ENCODE measurements at regions not wholly inside any gene's neighbourhood (a gene's known extent, or its start where the extent isn't known, plus 50 kb on each side); places are given as distances from the start of the nearest gene placed in this dataset.

GRCh38 chr1:91583326-91583755, 82.7 kb downstream of the CDC7 start:
- H3K9me3 ChIP-seq (ENCODE audit: control insufficient read depth, low read depth, low read length): no peaks in the 10 kb centered on the region
- H3K4me2 ChIP-seq (ENCODE audit: control insufficient read depth, extremely low read depth, insufficient read depth, low read depth, low read length): no peak overlapping the region
- H3K9ac ChIP-seq (ENCODE audit: control insufficient read depth, extremely low read depth, insufficient read depth, low read length): peak overlapping the region; percentile 4
- no peaks in the 10 kb centered on the region for H3K36me3 ChIP-seq (ENCODE audit: control insufficient read depth in 2 of 2, extremely low read depth in 1 of 2, insufficient read depth in 2 of 2, low read length in 2 of 2)
- H3K27ac ChIP-seq (ENCODE audit: control insufficient read depth, insufficient read depth, low read length): peak overlapping the region; percentile 33
- no peaks in the 10 kb centered on the region for H3K27me3 ChIP-seq (ENCODE audit: control insufficient read depth, extremely low read depth, insufficient read depth, low read length)
- TF ChIP-seq EZH2 (IDR thresholded peaks at IDR 0.05; ENCODE audit: low read length): no peak
- TF ChIP-seq, protein P1, sequence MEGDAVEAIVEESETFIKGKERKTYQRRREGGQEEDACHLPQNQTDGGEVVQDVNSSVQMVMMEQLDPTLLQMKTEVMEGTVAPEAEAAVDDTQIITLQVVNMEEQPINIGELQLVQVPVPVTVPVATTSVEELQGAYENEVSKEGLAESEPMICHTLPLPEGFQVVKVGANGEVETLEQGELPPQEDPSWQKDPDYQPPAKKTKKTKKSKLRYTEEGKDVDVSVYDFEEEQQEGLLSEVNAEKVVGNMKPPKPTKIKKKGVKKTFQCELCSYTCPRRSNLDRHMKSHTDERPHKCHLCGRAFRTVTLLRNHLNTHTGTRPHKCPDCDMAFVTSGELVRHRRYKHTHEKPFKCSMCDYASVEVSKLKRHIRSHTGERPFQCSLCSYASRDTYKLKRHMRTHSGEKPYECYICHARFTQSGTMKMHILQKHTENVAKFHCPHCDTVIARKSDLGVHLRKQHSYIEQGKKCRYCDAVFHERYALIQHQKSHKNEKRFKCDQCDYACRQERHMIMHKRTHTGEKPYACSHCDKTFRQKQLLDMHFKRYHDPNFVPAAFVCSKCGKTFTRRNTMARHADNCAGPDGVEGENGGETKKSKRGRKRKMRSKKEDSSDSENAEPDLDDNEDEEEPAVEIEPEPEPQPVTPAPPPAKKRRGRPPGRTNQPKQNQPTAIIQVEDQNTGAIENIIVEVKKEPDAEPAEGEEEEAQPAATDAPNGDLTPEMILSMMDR (optimal IDR thresholded peaks at IDR 0.05 in 1 of 3, IDR thresholded peaks at IDR 0.05 in 1 of 3, conservative IDR thresholded peaks at IDR 0.05 in 1 of 3; ENCODE audit: extremely low read depth in 1 of 3, insufficient read depth in 2 of 3, low read length in 3 of 3): no peak
- no peaks in the 10 kb centered on the region for H3K79me2 ChIP-seq (ENCODE audit: control insufficient read depth, insufficient read depth, low read length)
- H2AFZ ChIP-seq (ENCODE audit: control insufficient read depth, low read length): no peak overlapping the region
- FAIRE-seq: no peak
- DNase-seq (ENCODE audit: low read depth, low spot score): peak; percentile 69
- dilution Hi-C loops (cut with MboI; ENCODE audit: extremely low pct_ligation_motif_present, low sequenced_read_pairs): no loop called here
- no peak overlapping the region for H3K4me3 ChIP-seq (ENCODE audit: control insufficient read depth in 2 of 3, extremely low read depth in 1 of 3, insufficient read depth in 2 of 3, low read depth in 1 of 3, low read length in 3 of 3)
- no peaks in the 10 kb centered on the region for H3K9me1 ChIP-seq (ENCODE audit: control insufficient read depth, extremely low read depth, insufficient read depth, low read length)
- H4K20me1 ChIP-seq (ENCODE audit: control insufficient read depth, extremely low read depth, insufficient read depth, low read length): no peaks in the 10 kb centered on the region
- H3K4me1 ChIP-seq (ENCODE audit: control insufficient read depth, extremely low read depth, insufficient read depth, low read length): peaks cover 13% of the 10 kb centered on the region

DNA sequence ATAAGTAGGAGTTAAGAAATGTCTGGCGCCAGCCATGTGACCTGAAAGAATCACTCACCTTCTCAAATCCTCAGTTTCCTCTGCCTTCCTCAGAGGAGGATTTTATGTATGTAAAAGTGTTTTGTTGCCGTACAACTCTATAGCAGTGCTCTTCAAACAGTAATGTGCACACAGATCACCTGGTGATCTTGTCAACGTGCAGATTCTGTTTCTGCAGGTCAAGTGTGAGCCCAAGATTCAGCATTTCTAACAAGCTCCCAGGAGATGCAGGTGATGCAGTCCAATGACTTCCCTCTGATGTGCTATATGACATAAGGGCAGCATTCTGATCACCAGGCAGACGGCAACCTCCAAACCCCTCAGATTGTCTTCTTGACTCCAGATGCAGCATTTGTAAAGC, 83.7 kb downstream of the CDC7 start:
- H3K36me3 ChIP-seq (ENCODE audit: control insufficient read depth in 2 of 2, extremely low read depth in 1 of 2, insufficient read depth in 2 of 2, low read length in 2 of 2): no peaks in the 10 kb centered on the region
- H3K79me2 ChIP-seq (ENCODE audit: control insufficient read depth, insufficient read depth, low read length): no peaks in the 10 kb centered on the region
- H3K9me3 ChIP-seq (ENCODE audit: control insufficient read depth, low read depth, low read length): no peaks in the 10 kb centered on the region
- no peaks in the 10 kb centered on the region for H3K9me1 ChIP-seq (ENCODE audit: control insufficient read depth, extremely low read depth, insufficient read depth, low read length)
- H4K20me1 ChIP-seq (ENCODE audit: control insufficient read depth, extremely low read depth, insufficient read depth, low read length): no peaks in the 10 kb centered on the region
- no peak overlapping the region for H2AFZ ChIP-seq (ENCODE audit: control insufficient read depth, low read length)
- H3K9ac ChIP-seq (ENCODE audit: control insufficient read depth, extremely low read depth, insufficient read depth, low read length): no peak overlapping the region
- H3K4me2 ChIP-seq (ENCODE audit: control insufficient read depth, extremely low read depth, insufficient read depth, low read depth, low read length): no peak overlapping the region
- H3K27ac ChIP-seq (ENCODE audit: control insufficient read depth, insufficient read depth, low read length): no peak overlapping the region
- H3K27me3 ChIP-seq (ENCODE audit: control insufficient read depth, extremely low read depth, insufficient read depth, low read length): no peaks in the 10 kb centered on the region
- H3K4me3 ChIP-seq (ENCODE audit: control insufficient read depth in 2 of 3, extremely low read depth in 1 of 3, insufficient read depth in 2 of 3, low read depth in 1 of 3, low read length in 3 of 3): no peak overlapping the region
- no peak for FAIRE-seq
- TF ChIP-seq, protein P1 (optimal IDR thresholded peaks at IDR 0.05 in 1 of 3, IDR thresholded peaks at IDR 0.05 in 1 of 3, conservative IDR thresholded peaks at IDR 0.05 in 1 of 3; ENCODE audit: extremely low read depth in 1 of 3, insufficient read depth in 2 of 3, low read length in 3 of 3): no peak
- no peak for TF ChIP-seq EZH2 (IDR thresholded peaks at IDR 0.05; ENCODE audit: low read length)
- H3K4me1 ChIP-seq (ENCODE audit: control insufficient read depth, extremely low read depth, insufficient read depth, low read length): peaks cover 13% of the 10 kb centered on the region
- no peak for DNase-seq (ENCODE audit: low read depth, low spot score)
- dilution Hi-C loops (cut with MboI; ENCODE audit: extremely low pct_ligation_motif_present, low sequenced_read_pairs): no loop called here

All from keratinocyte (primary cell).